CD14-positive monocyte (primary cell): ENCODE measurements at regions not wholly inside any gene's neighbourhood (a gene's known extent, or its start where the extent isn't known, plus 50 kb on each side); places are given as distances from the start of the nearest gene placed in this dataset.

Experiments used
- DNase-seq, 3 donors: peaks; one replicate each; pipeline ENCODE4 v3.0.0-alpha.2; 2011 to 2022
- H2AFZ ChIP-seq: 2 replicates; pipeline ENCODE4 v1.6.0; 2012; ENCODE audit warnings: mild to moderate bottlenecking, low read depth, low read length, inconsistent platforms; ENCODE audit not compliant: insufficient read depth, poor library complexity, severe bottlenecking
- H3K27ac ChIP-seq, 2 donors: 1 replicate in 1 of 2; 2 replicates in 1 of 2; pipeline ENCODE4 v1.5.1; 2012 to 2013; ENCODE audit warnings: low read length in 2 of 2, control low read depth in 1 of 2, inconsistent platforms in 1 of 2, low read depth in 1 of 2, mild to moderate bottlenecking in 1 of 2
- H3K27me3 ChIP-seq, 2 donors: one replicate each; pipeline versions ENCODE4 v1.6.0 to v1.6.1; 2011 to 2013; ENCODE audit warnings: low read length in 2 of 2; ENCODE audit not compliant: control insufficient read depth in 2 of 2, insufficient read depth in 2 of 2
- H3K36me3 ChIP-seq, 2 donors: replicated peaks in 1 of 2; 1 replicate in 1 of 2; 2 replicates in 1 of 2; pipeline versions ENCODE4 v1.5.1 to v1.6.1; 2012 to 2013; ENCODE audit warnings: low read length in 2 of 2, control low read depth in 1 of 2, inconsistent platforms in 1 of 2, mild to moderate bottlenecking in 1 of 2; ENCODE audit not compliant: insufficient read depth in 2 of 2, control insufficient read depth in 1 of 2
- H3K4me1 ChIP-seq, 2 donors: 1 replicate in 1 of 2; 2 replicates in 1 of 2; pipeline versions ENCODE4 v1.5.1 to v1.6.1; 2012 to 2013; ENCODE audit warnings: low read length in 2 of 2, control low read depth in 1 of 2, inconsistent platforms in 1 of 2, mild to moderate bottlenecking in 1 of 2, moderate library complexity in 1 of 2; ENCODE audit not compliant: insufficient read depth in 2 of 2, control insufficient read depth in 1 of 2
- H3K4me2 ChIP-seq: replicated peaks from 2 replicates; pipeline ENCODE3; 2012; ENCODE audit warnings: low read length, moderate library complexity, mild to moderate bottlenecking; ENCODE audit not compliant: poor library complexity, severe bottlenecking; ENCODE audit errors: extremely low read depth
- H3K4me3 ChIP-seq, 3 experiments: fragments of 200-600 bp in 1 of 3; sonication (generic) in 1 of 3; replicated peaks in 1 of 3; 1 replicate in 2 of 3; 2 replicates in 1 of 3; pipeline ENCODE4 v1.5.1; 2011 to 2013; ENCODE audit warnings: low read length in 3 of 3, mild to moderate bottlenecking in 3 of 3, control low read depth in 2 of 3, low read depth in 2 of 3, inconsistent platforms in 1 of 3, moderate library complexity in 1 of 3
- H3K79me2 ChIP-seq: 2 replicates; pipeline ENCODE4 v1.6.0; 2012; ENCODE audit warnings: mild to moderate bottlenecking, control low read depth, inconsistent platforms, low read length, moderate library complexity; ENCODE audit not compliant: insufficient read depth
- H3K9ac ChIP-seq: 2 replicates; pipeline ENCODE4 v1.6.0; 2017; ENCODE audit warnings: low read length, mild to moderate bottlenecking; ENCODE audit not compliant: insufficient read depth, poor library complexity, severe bottlenecking
- H3K9me3 ChIP-seq, 2 donors: replicated peaks in 1 of 2; 1 replicate in 1 of 2; 2 replicates in 1 of 2; pipeline versions ENCODE4 v1.5.1 to v1.6.1; 2012 to 2013; ENCODE audit warnings: low read length in 2 of 2, control low read depth in 1 of 2; ENCODE audit not compliant: control insufficient read depth in 1 of 2, insufficient read depth in 1 of 2
- H4K20me1 ChIP-seq: 2 replicates; pipeline ENCODE4 v1.6.0; 2012; ENCODE audit warnings: mild to moderate bottlenecking, low read length, control low read depth, moderate library complexity; ENCODE audit not compliant: insufficient read depth
- H3K27ac Mint-ChIP-seq, 7 donors: one replicate each; pipeline ENCODE4 v1.8.0; 2020; ENCODE audit warnings: mild to moderate bottlenecking in 7 of 7, mixed read lengths in 7 of 7, moderate library complexity in 6 of 7, inconsistent platforms in 2 of 7
- H3K27me3 Mint-ChIP-seq, 3 donors: one replicate each; pipeline ENCODE4 v1.8.0; 2021 to 2022; ENCODE audit warnings: low read depth in 3 of 3, mild to moderate bottlenecking in 3 of 3, mixed read lengths in 3 of 3, moderate library complexity in 3 of 3, inconsistent platforms in 1 of 3
- H3K36me3 Mint-ChIP-seq, 2 donors: one replicate each; pipeline ENCODE4 v1.8.0; 2020; ENCODE audit warnings: mixed read lengths in 2 of 2, inconsistent platforms in 1 of 2, mild to moderate bottlenecking in 1 of 2
- H3K4me1 Mint-ChIP-seq: one replicate; pipeline ENCODE4 v1.8.0; 2020; ENCODE audit warnings: mild to moderate bottlenecking, mixed read lengths
- H3K4me3 Mint-ChIP-seq, 2 donors: one replicate each; pipeline ENCODE4 v1.8.0; 2020; ENCODE audit warnings: mild to moderate bottlenecking in 2 of 2, mixed read lengths in 2 of 2, moderate library complexity in 1 of 2
- H3K9me3 Mint-ChIP-seq, 7 donors: one replicate each; pipeline ENCODE4 v1.8.0; 2020 to 2022; ENCODE audit warnings: mixed read lengths in 7 of 7, mild to moderate bottlenecking in 6 of 7, moderate library complexity in 6 of 7, inconsistent platforms in 2 of 7
- WGBS: methylation state at CpG from one replicate; pipeline ENCODE4 v1.1.5; 2013; ENCODE audit warnings: missing lambda C conversion rate; ENCODE audit not compliant: insufficient coverage; 5-methylcytosine and 5-hydroxymethylcytosine counted together
- intact Hi-C, 2 donors: fragments of 100-400 bp; cut with micrococcal nuclease; formaldehyde crosslinking; loops; one replicate each; pipeline versions ENCODE4 v1.15.0 to v1.15.1; 2023
- TF ChIP-seq, protein P1 (sequence below): fragments of 200-600 bp; IDR thresholded peaks from one replicate; pipeline ENCODE4 v1.8.0; 2022; ENCODE audit warnings: antibody characterized with exemption, mild to moderate bottlenecking

DNA sequence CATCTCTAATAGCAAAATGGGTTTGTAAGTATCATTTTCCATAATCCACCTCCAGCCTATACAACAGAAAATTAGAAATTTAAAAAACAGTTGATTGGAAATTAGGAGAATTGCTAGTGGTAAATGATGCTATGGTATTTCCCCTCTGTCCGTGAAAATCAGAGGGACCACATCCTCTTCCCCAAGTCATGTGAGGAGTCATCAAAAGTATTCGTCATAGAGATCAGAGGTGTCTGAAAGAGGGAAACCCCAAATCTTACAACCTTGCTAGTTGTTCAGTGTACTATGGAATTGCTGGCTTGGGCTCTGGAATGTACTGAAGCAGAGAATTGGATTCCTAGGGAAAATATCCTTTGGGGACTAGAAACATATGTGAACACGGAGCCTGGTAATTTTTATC is 241.4 kb upstream of the ARHGAP24 start:
- WGBS = 91% methylated on average over 1 of the region's 3 CpGs
- H3K4me1 ChIP-seq = no peaks in the 10 kb centered on the region
- H3K27me3 Mint-ChIP-seq = peaks cover 0 to 2% (median 0%) of the 10 kb centered on the region in 3 donors
- TF ChIP-seq, protein P1, sequence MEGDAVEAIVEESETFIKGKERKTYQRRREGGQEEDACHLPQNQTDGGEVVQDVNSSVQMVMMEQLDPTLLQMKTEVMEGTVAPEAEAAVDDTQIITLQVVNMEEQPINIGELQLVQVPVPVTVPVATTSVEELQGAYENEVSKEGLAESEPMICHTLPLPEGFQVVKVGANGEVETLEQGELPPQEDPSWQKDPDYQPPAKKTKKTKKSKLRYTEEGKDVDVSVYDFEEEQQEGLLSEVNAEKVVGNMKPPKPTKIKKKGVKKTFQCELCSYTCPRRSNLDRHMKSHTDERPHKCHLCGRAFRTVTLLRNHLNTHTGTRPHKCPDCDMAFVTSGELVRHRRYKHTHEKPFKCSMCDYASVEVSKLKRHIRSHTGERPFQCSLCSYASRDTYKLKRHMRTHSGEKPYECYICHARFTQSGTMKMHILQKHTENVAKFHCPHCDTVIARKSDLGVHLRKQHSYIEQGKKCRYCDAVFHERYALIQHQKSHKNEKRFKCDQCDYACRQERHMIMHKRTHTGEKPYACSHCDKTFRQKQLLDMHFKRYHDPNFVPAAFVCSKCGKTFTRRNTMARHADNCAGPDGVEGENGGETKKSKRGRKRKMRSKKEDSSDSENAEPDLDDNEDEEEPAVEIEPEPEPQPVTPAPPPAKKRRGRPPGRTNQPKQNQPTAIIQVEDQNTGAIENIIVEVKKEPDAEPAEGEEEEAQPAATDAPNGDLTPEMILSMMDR = no peak
- H3K9ac ChIP-seq = no peak overlapping the region
- H2AFZ ChIP-seq = no peak overlapping the region
- DNase-seq = no peak
- H3K9me3 Mint-ChIP-seq = peaks cover 0 to 10% (median 7%) of the 10 kb centered on the region in 7 donors
- no peaks in the 10 kb centered on the region for H3K36me3 Mint-ChIP-seq
- H4K20me1 ChIP-seq = no peaks in the 10 kb centered on the region
- H3K9me3 ChIP-seq = peaks cover 6 to 9% of the 10 kb centered on the region in 2 donors
- no peaks in the 10 kb centered on the region for H3K4me1 Mint-ChIP-seq
- H3K27ac ChIP-seq = no peak overlapping the region
- intact Hi-C loops = no loop called here
- no peak overlapping the region for H3K4me3 Mint-ChIP-seq
- H3K4me2 ChIP-seq = no peak overlapping the region
- no peak overlapping the region for H3K27ac Mint-ChIP-seq
- H3K4me3 ChIP-seq = no peak overlapping the region
- no peaks in the 10 kb centered on the region for H3K36me3 ChIP-seq
- H3K79me2 ChIP-seq = no peaks in the 10 kb centered on the region
- no peaks in the 10 kb centered on the region for H3K27me3 ChIP-seq

DNA sequence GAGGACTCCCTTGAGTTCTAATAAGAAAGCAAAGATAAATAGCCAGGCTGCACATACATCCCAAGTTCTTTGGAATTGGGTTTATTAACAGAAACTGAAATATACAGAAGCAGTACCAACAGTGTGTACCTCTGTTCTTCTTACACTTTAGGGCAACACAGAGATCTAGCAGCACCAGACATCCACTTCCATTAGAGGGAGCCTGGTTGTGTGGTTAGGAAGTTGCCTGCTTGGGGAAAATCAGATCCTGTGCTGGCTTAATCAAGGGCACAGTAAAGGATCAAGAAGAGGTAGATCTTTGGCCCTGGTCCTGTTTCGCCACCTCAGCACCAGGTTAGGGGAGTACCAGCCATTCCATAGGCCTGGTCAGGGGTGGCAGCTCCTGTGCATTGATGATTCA is 231.1 kb upstream of the ARHGAP24 start:
- no peak overlapping the region for H3K27ac Mint-ChIP-seq
- no peaks in the 10 kb centered on the region for H3K4me1 Mint-ChIP-seq
- H3K9me3 Mint-ChIP-seq = peaks cover 3 to 14% (median 10%) of the 10 kb centered on the region in 7 donors
- WGBS = 86% methylated on average over 1 of the region's 1 CpG
- no peaks in the 10 kb centered on the region for H3K27me3 Mint-ChIP-seq
- Histone ChIP-seq H3K4me3 (no peak overlapping the region), H4K20me1 (no peaks in the 10 kb centered on the region), H3K4me2 (no peak overlapping the region), H3K27ac (no peak overlapping the region), H3K9ac (no peak overlapping the region), H3K79me2 (no peaks in the 10 kb centered on the region), H3K4me1 (no peaks in the 10 kb centered on the region), H3K36me3 (no peaks in the 10 kb centered on the region), H2AFZ (no peak overlapping the region), H3K9me3 (peaks cover 12 to 13% of the 10 kb centered on the region in 2 donors), H3K27me3 (no peaks in the 10 kb centered on the region)
- intact Hi-C loops = no loop called here
- no peak for DNase-seq
- no peaks in the 10 kb centered on the region for H3K36me3 Mint-ChIP-seq
- no peak overlapping the region for H3K4me3 Mint-ChIP-seq
- TF ChIP-seq, protein P1 = no peak
